Hepatocyte (in vitro differentiated cells): ENCODE measurements at regions not wholly inside any gene's neighbourhood (a gene's known extent, or its start where the extent isn't known, plus 50 kb on each side); places are given as distances from the start of the nearest gene placed in this dataset.

Experiments
- DNase-seq: peaks from one replicate; pipeline ENCODE4 v3.0.0-alpha.2; 2016; ENCODE audit warnings: low spot score
- H2AFZ ChIP-seq: fragments of 200-600 bp; sonication (generic); 2 replicates; pipeline ENCODE4 v1.6.0; 2016; ENCODE audit warnings: antibody characterized with exemption, mild to moderate bottlenecking
- H3K27ac ChIP-seq: fragments of 200-600 bp; sonication (generic); 2 replicates; pipeline ENCODE4 v1.5.1; 2016; ENCODE audit warnings: mild to moderate bottlenecking
- H3K27me3 ChIP-seq: fragments of 200-600 bp; sonication (generic); 2 replicates; pipeline ENCODE4 v1.6.1; 2016
- H3K36me3 ChIP-seq: fragments of 200-600 bp; sonication (generic); replicated peaks from 2 replicates; pipeline ENCODE4 v1.5.1; 2016; ENCODE audit warnings: low read depth; ENCODE audit not compliant: insufficient read depth
- H3K4me1 ChIP-seq: fragments of 200-600 bp; sonication (generic); 2 replicates; pipeline ENCODE4 v1.5.1; 2016; ENCODE audit warnings: mild to moderate bottlenecking, moderate library complexity; ENCODE audit not compliant: insufficient read depth
- H3K4me2 ChIP-seq: fragments of 200-600 bp; sonication (generic); 2 replicates; pipeline ENCODE4 v1.6.0; 2016
- H3K4me3 ChIP-seq: fragments of 200-600 bp; sonication (generic); 2 replicates; pipeline ENCODE4 v1.5.1; 2016; ENCODE audit warnings: mild to moderate bottlenecking
- H3K79me2 ChIP-seq: fragments of 200-600 bp; sonication (generic); 2 replicates; pipeline ENCODE4 v1.6.0; 2017; ENCODE audit warnings: mild to moderate bottlenecking
- H3K9me2 ChIP-seq: fragments of 200-600 bp; sonication (generic); replicated peaks from 2 replicates; pipeline ENCODE4 v1.6.0; 2017; ENCODE audit warnings: mild to moderate bottlenecking; ENCODE audit not compliant: insufficient read depth
- H3K9me3 ChIP-seq: fragments of 200-600 bp; sonication (generic); 2 replicates; pipeline ENCODE4 v1.5.1; 2016; ENCODE audit warnings: low read depth, mild to moderate bottlenecking
- H4K20me1 ChIP-seq: fragments of 200-600 bp; sonication (generic); 2 replicates; pipeline ENCODE4 v1.6.0; 2016; ENCODE audit warnings: mild to moderate bottlenecking; ENCODE audit not compliant: insufficient read depth, poor library complexity, severe bottlenecking
- EZH2 ChIP-seq: fragments of 200-600 bp; sonication (generic); IDR thresholded peaks from 2 replicates; pipeline ENCODE4 v1.6.1; 2016; ENCODE audit warnings: antibody characterized with exemption, mild to moderate bottlenecking, borderline replicate concordance
- EZH2phosphoT487 ChIP-seq: fragments of 200-600 bp; sonication (generic); IDR thresholded peaks from one replicate; pipeline ENCODE4 v1.6.1; 2018; ENCODE audit warnings: antibody characterized with exemption, mild to moderate bottlenecking, low read depth, moderate library complexity; ENCODE audit not compliant: unreplicated experiment, severe bottlenecking
- WGBS: methylation state at CpG from one replicate; pipeline ENCODE4 v1.1.6; 2016; ENCODE audit warnings: low lambda C conversion rate; ENCODE audit errors: missing lambda C conversion rate; 5-methylcytosine and 5-hydroxymethylcytosine counted together
- TF ChIP-seq, protein P1 (sequence below): fragments of 200-600 bp; sonication (generic); IDR thresholded peaks from 2 replicates; pipeline ENCODE4 v1.5.1; 2016; ENCODE audit warnings: antibody characterized with exemption, mild to moderate bottlenecking; ENCODE audit not compliant: poor library complexity

DNA sequence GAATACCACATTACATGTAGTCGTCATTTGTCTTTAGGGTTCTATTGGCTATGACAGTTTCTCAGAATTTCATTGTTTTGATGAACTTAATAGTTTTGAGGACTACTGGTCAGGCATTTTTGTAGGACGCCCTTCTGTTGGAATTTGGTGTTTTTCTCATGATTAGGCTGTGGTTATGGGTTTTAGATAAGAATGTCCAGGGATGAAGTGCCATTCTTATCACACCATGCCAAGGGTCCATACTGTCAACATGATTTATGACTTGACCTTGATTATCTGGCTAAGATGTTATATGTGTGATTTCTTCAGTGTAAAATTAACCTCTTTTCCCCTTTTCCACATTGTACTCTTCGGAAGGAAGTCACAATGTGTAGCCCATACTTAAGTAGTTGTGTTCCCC is 135.3 kb downstream of the DIPK2A start:
- Histone ChIP-seq H3K36me3 (no peaks in the 10 kb centered on the region), H3K9me2 (no peaks in the 10 kb centered on the region), H3K27me3 (no peaks in the 10 kb centered on the region), H4K20me1 (no peaks in the 10 kb centered on the region), H3K79me2 (no peaks in the 10 kb centered on the region), H3K4me2 (no peak overlapping the region), H3K27ac (no peak overlapping the region), H3K4me3 (no peak overlapping the region), H2AFZ (no peak overlapping the region), H3K4me1 (no peaks in the 10 kb centered on the region), H3K9me3 (no peaks in the 10 kb centered on the region)
- no peak for TF ChIP-seq EZH2
- no peak for TF ChIP-seq EZH2phosphoT487
- TF ChIP-seq, protein P1, sequence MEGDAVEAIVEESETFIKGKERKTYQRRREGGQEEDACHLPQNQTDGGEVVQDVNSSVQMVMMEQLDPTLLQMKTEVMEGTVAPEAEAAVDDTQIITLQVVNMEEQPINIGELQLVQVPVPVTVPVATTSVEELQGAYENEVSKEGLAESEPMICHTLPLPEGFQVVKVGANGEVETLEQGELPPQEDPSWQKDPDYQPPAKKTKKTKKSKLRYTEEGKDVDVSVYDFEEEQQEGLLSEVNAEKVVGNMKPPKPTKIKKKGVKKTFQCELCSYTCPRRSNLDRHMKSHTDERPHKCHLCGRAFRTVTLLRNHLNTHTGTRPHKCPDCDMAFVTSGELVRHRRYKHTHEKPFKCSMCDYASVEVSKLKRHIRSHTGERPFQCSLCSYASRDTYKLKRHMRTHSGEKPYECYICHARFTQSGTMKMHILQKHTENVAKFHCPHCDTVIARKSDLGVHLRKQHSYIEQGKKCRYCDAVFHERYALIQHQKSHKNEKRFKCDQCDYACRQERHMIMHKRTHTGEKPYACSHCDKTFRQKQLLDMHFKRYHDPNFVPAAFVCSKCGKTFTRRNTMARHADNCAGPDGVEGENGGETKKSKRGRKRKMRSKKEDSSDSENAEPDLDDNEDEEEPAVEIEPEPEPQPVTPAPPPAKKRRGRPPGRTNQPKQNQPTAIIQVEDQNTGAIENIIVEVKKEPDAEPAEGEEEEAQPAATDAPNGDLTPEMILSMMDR, result no peak
- 80% methylated on average over 3 of the region's 3 CpGs for WGBS
- no peak for DNase-seq

DNA sequence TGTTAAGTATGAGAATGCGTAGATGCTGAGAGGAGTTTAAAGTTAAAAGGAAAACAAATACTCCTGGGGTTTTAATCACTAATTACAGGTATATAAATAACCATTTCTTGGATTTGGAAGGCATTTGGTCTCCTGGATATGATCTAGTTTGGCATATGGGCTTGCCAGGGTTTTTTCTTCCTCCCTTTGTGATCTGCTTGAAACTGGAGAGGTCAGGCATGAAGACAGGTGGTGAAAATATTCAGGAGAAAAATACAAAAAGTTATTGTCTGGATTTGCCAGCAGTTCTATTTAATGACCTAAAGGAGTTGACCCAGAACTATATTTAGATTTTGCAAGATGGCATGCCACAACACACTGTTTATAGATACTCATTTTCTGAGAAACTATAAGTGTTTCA is 136.3 kb downstream of the DIPK2A start:
- H3K9me3 ChIP-seq, result no peaks in the 10 kb centered on the region
- H3K9me2 ChIP-seq, result no peaks in the 10 kb centered on the region
- no peak overlapping the region for H3K4me2 ChIP-seq
- 88% methylated on average over 1 of the region's 1 CpG for WGBS
- no peaks in the 10 kb centered on the region for H3K36me3 ChIP-seq
- TF ChIP-seq, protein P1, result no peak
- no peak for TF ChIP-seq EZH2phosphoT487
- no peak for TF ChIP-seq EZH2
- DNase-seq, result no peak
- H3K79me2 ChIP-seq, result no peaks in the 10 kb centered on the region
- H3K27me3 ChIP-seq, result no peaks in the 10 kb centered on the region
- H2AFZ ChIP-seq, result no peak overlapping the region
- H3K27ac ChIP-seq, result no peak overlapping the region
- no peak overlapping the region for H3K4me3 ChIP-seq
- no peaks in the 10 kb centered on the region for H3K4me1 ChIP-seq
- no peaks in the 10 kb centered on the region for H4K20me1 ChIP-seq

DNA sequence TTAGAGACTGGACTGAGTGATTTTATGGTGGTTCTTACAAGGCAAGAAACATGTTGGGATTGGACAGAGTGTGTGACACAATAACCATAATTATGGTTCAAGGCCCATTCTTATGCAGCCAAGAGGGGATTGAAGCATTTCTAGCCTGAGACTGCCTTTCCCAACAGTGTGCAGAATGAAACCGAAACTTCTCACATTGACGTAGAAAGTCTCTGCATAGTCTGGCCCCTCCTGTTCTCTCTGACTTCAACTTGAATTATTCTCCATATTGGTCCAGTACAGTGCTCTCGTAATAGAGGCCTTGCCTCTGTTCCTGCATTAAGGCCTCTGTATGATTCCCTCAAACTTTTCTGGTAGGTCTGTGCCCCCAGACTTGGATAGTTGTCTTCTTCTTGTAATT is 138.3 kb downstream of the DIPK2A start:
- no peaks in the 10 kb centered on the region for H4K20me1 ChIP-seq
- WGBS, result 95% methylated on average over 3 of the region's 3 CpGs
- no peaks in the 10 kb centered on the region for H3K36me3 ChIP-seq
- no peak overlapping the region for H3K4me3 ChIP-seq
- H3K27ac ChIP-seq, result no peak overlapping the region
- H3K4me1 ChIP-seq, result no peaks in the 10 kb centered on the region
- no peaks in the 10 kb centered on the region for H3K27me3 ChIP-seq
- TF ChIP-seq, protein P1, result no peak
- TF ChIP-seq EZH2 (no peak), EZH2phosphoT487 (no peak)
- H3K9me2 ChIP-seq, result no peaks in the 10 kb centered on the region
- H3K9me3 ChIP-seq, result no peaks in the 10 kb centered on the region
- H3K79me2 ChIP-seq, result no peaks in the 10 kb centered on the region
- no peak overlapping the region for H2AFZ ChIP-seq
- no peak for DNase-seq
- no peak overlapping the region for H3K4me2 ChIP-seq

DNA sequence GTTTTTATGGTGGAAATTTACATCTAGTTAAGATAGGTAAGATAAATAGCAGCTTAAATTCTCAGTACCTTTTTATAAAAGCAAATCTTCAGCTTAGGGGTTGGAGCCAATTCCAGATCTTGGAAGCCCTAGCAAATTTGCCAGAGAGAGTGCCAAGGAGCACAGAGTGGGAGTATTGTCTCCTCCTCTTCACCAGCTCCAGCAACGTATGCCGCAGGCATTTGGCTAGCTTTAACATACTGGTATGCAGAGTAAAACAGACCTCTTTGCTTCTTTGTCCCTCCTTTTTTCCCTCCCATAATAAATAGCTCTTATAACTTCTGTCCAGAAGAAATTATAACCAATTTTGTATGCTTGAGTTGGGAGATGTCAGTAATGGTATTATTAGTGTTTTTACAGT is 140.4 kb downstream of the DIPK2A start:
- Histone ChIP-seq H3K36me3 (no peaks in the 10 kb centered on the region), H3K27ac (no peak overlapping the region), H3K79me2 (no peaks in the 10 kb centered on the region), H4K20me1 (no peaks in the 10 kb centered on the region), H3K4me2 (no peak overlapping the region), H2AFZ (no peak overlapping the region), H3K9me3 (no peaks in the 10 kb centered on the region), H3K4me1 (no peaks in the 10 kb centered on the region), H3K9me2 (no peaks in the 10 kb centered on the region), H3K27me3 (no peaks in the 10 kb centered on the region), H3K4me3 (no peak overlapping the region)
- TF ChIP-seq, protein P1, result no peak
- TF ChIP-seq EZH2 (no peak), EZH2phosphoT487 (no peak)
- WGBS, result 93% methylated on average over 2 of the region's 2 CpGs
- DNase-seq, result no peak
